Right hindlimb (tissue), 1 donor: ENCODE measurements at regions not wholly inside any gene's neighbourhood (a gene's known extent, or its start where the extent isn't known, plus 50 kb on each side); places are given as distances from the start of the nearest gene placed in this dataset.
"Not testable (repeated sequence)": the region's sequence is repeated elsewhere in the genome, so short reads cannot be mapped to it uniquely, and the experiment has no call there.

ENCODE experiments used
- DNase-seq: peaks from one replicate; pipeline ENCODE4 v3.0.0-alpha.2; 2018

- DNase-seq, result no peak
Observed at GRCh38 chr12:77253321-77253720, 188.0 kb upstream of the E2F7 start.

- no peak for DNase-seq
Observed at GRCh38 chr12:77251799-77252198, 186.4 kb upstream of the E2F7 start.

- no peak for DNase-seq
Observed at GRCh38 chr12:77249892-77250291, 184.5 kb upstream of the E2F7 start.

- DNase-seq, result no peak
Observed at GRCh38 chr12:77248036-77248435, 182.7 kb upstream of the E2F7 start.

- DNase-seq, result no peak
Observed at GRCh38 chr12:77247542-77247941, 182.2 kb upstream of the E2F7 start.

- DNase-seq, result no peak
Observed at GRCh38 chr12:77243345-77243744, 178.0 kb upstream of the E2F7 start.

GRCh38 chr12:77239617-77240016, 174.2 kb upstream of the E2F7 start:
- DNase-seq, result no peak

GRCh38 chr12:77238335-77238734, 173.0 kb upstream of the E2F7 start:
- DNase-seq, result no peak

GRCh38 chr12:77237896-77238295, 172.5 kb upstream of the E2F7 start:
- no peak for DNase-seq

- DNase-seq, result no peak
Observed at GRCh38 chr12:77236066-77236465, 170.7 kb upstream of the E2F7 start.

GRCh38 chr12:77232045-77232444, 166.7 kb upstream of the E2F7 start:
- DNase-seq, result peak; percentile 25

GRCh38 chr12:77231501-77231918, 166.1 kb upstream of the E2F7 start:
- peak; percentile 33 for DNase-seq

GRCh38 chr12:77229640-77230442, 164.5 kb upstream of the E2F7 start:
- no peak for DNase-seq

GRCh38 chr12:77228376-77228775, 163.0 kb upstream of the E2F7 start:
- no peak for DNase-seq

- DNase-seq, result no peak
Observed at GRCh38 chr12:77226368-77226767, 161.0 kb upstream of the E2F7 start.

GRCh38 chr12:77225373-77225772, 160.0 kb upstream of the E2F7 start:
- no peak for DNase-seq

GRCh38 chr12:77224346-77224745, 159.0 kb upstream of the E2F7 start:
- DNase-seq, result no peak

- no peak for DNase-seq
Observed at GRCh38 chr12:77222336-77222735, 157.0 kb upstream of the E2F7 start.

- DNase-seq, result no peak
Observed at GRCh38 chr12:77220586-77220985, 155.2 kb upstream of the E2F7 start.

- no peak for DNase-seq
Observed at GRCh38 chr12:77218278-77218677, 152.9 kb upstream of the E2F7 start.

- not testable (repeated sequence) for DNase-seq
Observed at GRCh38 chr12:77216136-77216535, 150.8 kb upstream of the E2F7 start.

GRCh38 chr12:77214136-77214535, 148.8 kb upstream of the E2F7 start:
- DNase-seq, result no peak

- no peak for DNase-seq
Observed at GRCh38 chr12:77213319-77213718, 147.9 kb upstream of the E2F7 start.

- no peak for DNase-seq
Observed at GRCh38 chr12:77210724-77211123, 145.4 kb upstream of the E2F7 start.

GRCh38 chr12:77204083-77204482, 138.7 kb upstream of the E2F7 start:
- no peak for DNase-seq
